Frontal cortex (tissue), 3 donors: ENCODE measurements at regions not wholly inside any gene's neighbourhood (a gene's known extent, or its start where the extent isn't known, plus 50 kb on each side); places are given as distances from the start of the nearest gene placed in this dataset.

ENCODE experiments used
- DNase-seq, 2 donors: peaks; one replicate each; pipeline ENCODE4 v3.0.0; 2012; ENCODE audit warnings: low spot score in 2 of 2
- FAIRE-seq: peaks from 2 replicates; lab custom pipeline; 2012; peaks lifted over from hg19 to GRCh38; lab: Jason Lieb, UNC
- donor health status: control.
- donor health status: control.
- donor health status: control.

GRCh38 chr4:38565271-38566199, 98.5 kb upstream of the KLF3 start:
- no peak for FAIRE-seq
- no peak for DNase-seq

- FAIRE-seq (no peak), DNase-seq (no peak)
Measured at GRCh38 chr4:38566806-38567398, 97.1 kb upstream of the KLF3 start.

DNA sequence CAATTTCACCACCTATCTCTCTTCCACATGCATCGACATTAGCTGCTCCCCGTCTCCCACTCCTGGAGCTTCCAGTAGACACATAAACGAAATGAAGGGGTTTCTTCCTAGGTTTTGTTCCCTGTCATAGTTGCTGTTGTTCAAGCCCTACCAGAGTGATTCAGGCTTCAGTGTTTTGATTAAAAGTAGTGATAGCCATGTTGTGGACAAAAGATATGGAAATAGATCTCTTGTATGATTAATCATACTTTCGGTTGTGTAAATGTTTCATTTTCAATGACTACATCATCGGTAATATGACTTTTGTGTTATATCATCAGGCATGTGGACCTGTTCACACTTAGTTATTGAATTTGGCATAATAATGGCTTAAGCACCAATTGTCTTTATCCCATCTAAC, 96.5 kb upstream of the KLF3 start:
- DNase-seq (no peak), FAIRE-seq (no peak)

DNA sequence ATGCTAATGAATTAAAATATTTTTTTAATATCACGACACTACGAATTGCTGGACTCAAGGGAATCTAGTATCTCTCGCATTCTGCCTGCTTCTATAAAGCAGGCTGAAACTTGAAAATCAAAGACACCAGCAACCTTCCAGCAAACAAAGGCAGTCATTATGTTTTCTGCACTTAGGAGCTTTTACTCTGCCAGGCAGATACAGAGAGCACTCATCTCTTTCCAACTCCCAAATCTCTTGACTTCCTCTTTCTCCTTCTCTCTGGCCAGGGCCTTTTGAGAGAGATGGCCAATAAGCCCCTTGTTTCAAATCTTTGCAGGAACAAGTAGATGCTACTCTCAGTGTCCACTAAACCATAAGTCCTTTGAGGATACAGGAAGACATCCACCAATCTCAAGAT, 95.2 kb upstream of the KLF3 start:
- no peak for FAIRE-seq
- no peak for DNase-seq

GRCh38 chr4:38570647-38571276, 93.2 kb upstream of the KLF3 start:
- no peak for FAIRE-seq

DNA sequence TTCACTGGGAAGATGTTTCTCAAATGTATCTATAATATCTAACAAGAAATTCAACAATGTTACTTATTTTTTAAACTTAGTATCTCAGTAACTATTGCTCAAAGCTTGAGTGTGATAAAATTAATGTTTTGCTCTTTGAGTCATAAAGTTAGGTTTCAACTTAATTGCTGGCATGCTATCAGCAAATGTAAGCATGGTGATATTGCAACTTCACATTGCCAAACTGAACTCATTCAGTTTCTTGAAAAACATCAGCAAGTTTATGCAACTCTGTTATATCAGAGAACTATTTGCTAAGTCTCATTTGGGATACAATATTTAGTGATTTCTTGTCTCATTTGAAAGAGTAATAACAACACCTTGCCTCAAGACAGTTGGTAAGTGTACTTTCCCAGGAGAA, 91.2 kb upstream of the KLF3 start:
- FAIRE-seq, result no peak

More at GRCh38 chr4:38570647-38571276, 93.2 kb upstream of the KLF3 start:
- no peak for DNase-seq

GRCh38 chr4:38574559-38575333, 89.3 kb upstream of the KLF3 start:
- FAIRE-seq, result no peak
- no peak for DNase-seq

More for the DNA sequence above, 91.2 kb upstream of the KLF3 start:
- DNase-seq, result no peak

- no peak for DNase-seq
- FAIRE-seq, result no peak
Measured at GRCh38 chr4:38576767-38577166, 87.2 kb upstream of the KLF3 start.

- no peak for FAIRE-seq
Measured at GRCh38 chr4:38577462-38577861, 86.5 kb upstream of the KLF3 start.

GRCh38 chr4:38581426-38582106, 82.4 kb upstream of the KLF3 start:
- FAIRE-seq (no peak), DNase-seq (no peak)

More at GRCh38 chr4:38577462-38577861, 86.5 kb upstream of the KLF3 start:
- DNase-seq, result no peak

- DNase-seq (no peak), FAIRE-seq (no peak)
Measured at GRCh38 chr4:38582445-38582844, 81.6 kb upstream of the KLF3 start.

- FAIRE-seq, result no peak
- no peak for DNase-seq
Measured at GRCh38 chr4:38582889-38583470, 81.0 kb upstream of the KLF3 start.

DNA sequence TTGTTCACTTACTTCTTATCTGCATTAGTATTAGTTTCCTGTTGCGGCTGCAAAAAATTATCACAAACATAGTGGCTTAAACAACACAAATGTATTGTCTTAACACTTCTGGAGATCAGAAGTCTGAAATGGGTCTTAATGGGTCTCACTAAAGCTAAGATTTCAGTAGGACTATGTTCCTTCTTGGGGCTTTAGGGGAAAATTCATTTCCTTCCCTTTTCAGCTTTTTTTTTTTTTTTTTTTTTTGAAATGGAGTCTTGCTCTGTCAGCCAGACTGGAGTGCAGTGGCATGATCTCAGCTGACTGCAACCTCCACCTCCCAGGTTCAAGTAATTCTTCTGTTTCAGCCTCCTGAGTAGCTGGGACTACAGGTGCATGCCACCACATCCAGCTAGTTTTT, 78.1 kb upstream of the KLF3 start:
- FAIRE-seq (no peak), DNase-seq (no peak)

DNA sequence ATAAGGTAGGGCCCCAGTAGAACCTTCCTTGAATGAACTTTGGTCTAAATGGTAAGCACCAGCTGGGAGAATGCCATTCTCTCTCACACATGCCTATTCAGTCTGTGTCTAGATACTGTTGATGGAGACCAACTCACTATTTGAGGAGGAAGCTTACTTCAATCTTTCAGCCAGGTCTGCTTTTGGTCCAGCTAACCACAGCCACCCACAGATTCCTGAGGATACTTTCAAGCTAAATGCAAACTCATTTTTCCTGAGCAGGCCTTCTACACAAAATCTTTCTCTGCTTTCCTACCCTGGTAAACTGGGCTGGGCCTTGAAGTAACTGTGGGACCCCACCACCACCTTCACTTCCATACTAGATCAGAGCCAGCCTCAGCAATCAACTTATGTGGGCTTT, 76.9 kb upstream of the KLF3 start:
- FAIRE-seq, result no peak
- no peak for DNase-seq

DNA sequence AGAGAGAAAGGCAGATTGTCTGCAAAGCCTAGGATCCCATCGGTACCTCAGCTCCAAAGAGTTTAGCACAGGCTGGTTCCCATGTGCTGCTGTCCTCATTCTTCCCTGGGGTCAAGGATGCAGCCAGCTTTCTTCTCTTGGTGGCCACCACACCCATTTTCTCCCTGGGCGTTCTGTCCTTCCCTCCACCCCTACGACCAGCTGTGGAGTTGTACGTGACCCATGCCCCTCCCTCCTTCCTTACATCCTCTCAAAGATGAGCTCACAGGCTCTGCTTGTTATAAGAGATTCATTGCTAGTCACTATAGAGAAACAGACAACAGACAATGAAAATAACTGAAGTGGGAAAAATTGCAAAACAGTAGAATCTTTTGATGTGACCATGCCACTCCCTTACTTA, 74.0 kb upstream of the KLF3 start:
- DNase-seq (no peak), FAIRE-seq (no peak)

GRCh38 chr4:38591617-38592337, 72.2 kb upstream of the KLF3 start:
- DNase-seq (no peak), FAIRE-seq (no peak)

DNA sequence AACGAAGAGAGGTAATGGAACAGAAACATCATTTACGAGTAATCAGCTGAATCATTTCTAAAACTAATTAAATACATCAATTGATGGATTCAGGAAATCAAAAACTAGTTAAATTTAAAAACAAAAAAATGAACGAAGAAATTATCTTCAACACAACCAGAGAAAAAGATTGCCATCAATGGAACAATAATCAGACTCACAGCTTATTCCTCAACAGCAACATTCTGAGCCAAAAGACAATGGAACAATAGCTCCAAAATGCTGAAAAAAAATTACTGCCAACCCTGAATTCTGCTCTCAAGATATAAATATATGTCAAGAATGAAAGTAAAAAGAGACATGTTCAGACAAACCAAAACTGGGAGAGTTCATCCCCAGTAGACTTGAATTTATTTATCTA, 65.5 kb upstream of the KLF3 start:
- peak; percentile 36 for FAIRE-seq
- DNase-seq, result no peak

DNA sequence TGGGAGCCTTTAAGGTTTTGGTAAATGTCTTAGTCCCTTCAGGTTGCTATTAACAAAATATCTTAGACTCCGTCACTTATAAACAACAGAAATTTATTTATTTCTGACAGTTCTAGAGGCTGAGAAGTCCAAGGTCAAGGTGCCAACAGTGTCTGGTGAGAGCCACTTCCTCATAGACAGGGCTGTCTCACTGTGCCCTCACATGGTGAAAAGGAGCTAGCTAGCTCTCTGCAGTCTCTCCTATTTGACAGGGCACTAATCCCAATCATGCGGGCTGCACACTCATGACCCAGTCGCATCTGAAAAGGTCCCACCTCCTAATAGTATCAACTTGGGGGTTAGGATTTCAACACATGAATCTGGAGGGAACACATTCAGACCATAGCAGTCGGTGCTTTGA, 63.4 kb upstream of the KLF3 start:
- no peak for FAIRE-seq

More for the DNA sequence above, 63.4 kb upstream of the KLF3 start:
- DNase-seq, result no peak
